ENCODE measurements at regions not wholly inside any gene's neighbourhood (a gene's known extent, or its start where the extent isn't known, plus 50 kb on each side); places are given as distances from the start of the nearest gene placed in this dataset.

GRCh38 chr21:35510294-35510693 is 461.2 kb upstream of the RUNX1 start:
- no peak for TF ChIP-seq CTCF (IDR thresholded peaks at IDR 0.05)
- no peak for TF ChIP-seq POLR2A (IDR thresholded peaks at IDR 0.05)

All from adrenal gland (tissue), 5 donors.